Endothelial cell (in vitro differentiated cells): ENCODE measurements at regions not wholly inside any gene's neighbourhood (a gene's known extent, or its start where the extent isn't known, plus 50 kb on each side); places are given as distances from the start of the nearest gene placed in this dataset.

ENCODE experiments used
- DNase-seq: peaks from one replicate; pipeline ENCODE4 v3.0.0; 2021; ENCODE audit warnings: low spot score
- H3K27ac Mint-ChIP-seq: one replicate; pipeline ENCODE4 v1.8.0; 2021; ENCODE audit warnings: mixed read lengths, inconsistent platforms; ENCODE audit not compliant: unreplicated experiment
- H3K27me3 Mint-ChIP-seq: one replicate; pipeline ENCODE4 v1.8.0; 2021; ENCODE audit warnings: mild to moderate bottlenecking, moderate library complexity, mixed read lengths, inconsistent platforms; ENCODE audit not compliant: unreplicated experiment
- H3K36me3 Mint-ChIP-seq: one replicate; pipeline ENCODE4 v1.8.0; 2021; ENCODE audit warnings: mild to moderate bottlenecking, low read depth, mixed read lengths, inconsistent platforms; ENCODE audit not compliant: unreplicated experiment
- H3K4me1 Mint-ChIP-seq: one replicate; pipeline ENCODE4 v1.8.0; 2021; ENCODE audit warnings: mild to moderate bottlenecking, mixed read lengths, inconsistent platforms; ENCODE audit not compliant: unreplicated experiment
- H3K4me3 Mint-ChIP-seq: one replicate; pipeline ENCODE4 v1.8.0; 2021; ENCODE audit warnings: mild to moderate bottlenecking, mixed read lengths, inconsistent platforms; ENCODE audit not compliant: unreplicated experiment
- H3K9me3 Mint-ChIP-seq: one replicate; pipeline ENCODE4 v1.8.0; 2021; ENCODE audit warnings: mixed read lengths, inconsistent platforms; ENCODE audit not compliant: unreplicated experiment
- CTCF ChIP-seq: fragments of 200-600 bp; sonication (generic); IDR thresholded peaks from one replicate; pipeline ENCODE4 v1.5.0; 2021; ENCODE audit warnings: antibody characterized with exemption; ENCODE audit not compliant: unreplicated experiment

- no peak overlapping the region for H3K27ac Mint-ChIP-seq
- no peak for DNase-seq
- TF ChIP-seq CTCF: no peak
- no peaks in the 10 kb centered on the region for H3K9me3 Mint-ChIP-seq
- H3K4me3 Mint-ChIP-seq: no peak overlapping the region
- no peaks in the 10 kb centered on the region for H3K36me3 Mint-ChIP-seq
- H3K4me1 Mint-ChIP-seq: no peaks in the 10 kb centered on the region
- H3K27me3 Mint-ChIP-seq: no peaks in the 10 kb centered on the region
These were observed 831.1 kb downstream of the LRRIQ3 start for GRCh38 chr1:73366734-73367413.

DNA sequence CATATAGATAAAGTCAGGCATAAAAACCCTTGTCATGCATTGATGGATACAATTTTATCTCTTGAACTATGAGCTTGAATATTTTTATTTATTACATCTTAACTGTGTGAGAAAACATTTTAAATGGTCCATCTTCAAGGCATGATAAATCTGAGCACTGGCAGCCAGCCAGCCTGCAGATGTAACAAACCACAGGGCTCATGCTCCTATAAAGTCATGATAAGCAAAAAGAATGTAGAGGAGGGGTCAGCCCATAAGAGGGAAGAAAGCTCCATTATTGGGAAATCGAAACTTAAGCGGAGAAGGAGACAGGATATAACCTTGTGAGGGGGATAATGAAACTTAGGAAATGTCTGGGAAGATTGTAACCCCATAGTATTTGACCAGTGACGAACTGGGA, 839.0 kb downstream of the LRRIQ3 start:
- no peaks in the 10 kb centered on the region for H3K36me3 Mint-ChIP-seq
- H3K4me3 Mint-ChIP-seq: no peak overlapping the region
- no peaks in the 10 kb centered on the region for H3K9me3 Mint-ChIP-seq
- TF ChIP-seq CTCF: no peak
- H3K27me3 Mint-ChIP-seq: no peaks in the 10 kb centered on the region
- H3K27ac Mint-ChIP-seq: no peak overlapping the region
- H3K4me1 Mint-ChIP-seq: no peaks in the 10 kb centered on the region
- no peak for DNase-seq

DNA sequence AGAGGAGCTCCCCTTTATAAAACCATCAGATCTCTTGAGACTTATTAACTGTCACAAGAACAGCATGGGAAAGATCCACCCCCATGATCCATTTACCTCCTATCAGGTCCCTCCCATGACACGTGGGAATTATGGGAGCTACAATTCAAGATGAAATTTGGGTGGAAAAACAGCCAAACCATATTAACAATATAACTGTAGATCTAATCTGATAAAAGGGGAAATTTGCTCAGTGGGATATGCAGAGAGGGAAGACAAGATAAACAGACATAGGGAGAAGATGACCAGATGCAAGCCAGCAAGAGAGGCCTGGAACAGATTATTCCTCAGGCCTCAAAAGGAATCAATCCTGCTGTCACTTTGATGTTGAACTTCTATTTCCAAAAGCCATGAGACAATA, 841.5 kb downstream of the LRRIQ3 start:
- H3K4me3 Mint-ChIP-seq: no peak overlapping the region
- no peaks in the 10 kb centered on the region for H3K36me3 Mint-ChIP-seq
- no peak for DNase-seq
- no peaks in the 10 kb centered on the region for H3K27me3 Mint-ChIP-seq
- no peak for TF ChIP-seq CTCF
- no peak overlapping the region for H3K27ac Mint-ChIP-seq
- H3K4me1 Mint-ChIP-seq: no peaks in the 10 kb centered on the region
- H3K9me3 Mint-ChIP-seq: no peaks in the 10 kb centered on the region

DNA sequence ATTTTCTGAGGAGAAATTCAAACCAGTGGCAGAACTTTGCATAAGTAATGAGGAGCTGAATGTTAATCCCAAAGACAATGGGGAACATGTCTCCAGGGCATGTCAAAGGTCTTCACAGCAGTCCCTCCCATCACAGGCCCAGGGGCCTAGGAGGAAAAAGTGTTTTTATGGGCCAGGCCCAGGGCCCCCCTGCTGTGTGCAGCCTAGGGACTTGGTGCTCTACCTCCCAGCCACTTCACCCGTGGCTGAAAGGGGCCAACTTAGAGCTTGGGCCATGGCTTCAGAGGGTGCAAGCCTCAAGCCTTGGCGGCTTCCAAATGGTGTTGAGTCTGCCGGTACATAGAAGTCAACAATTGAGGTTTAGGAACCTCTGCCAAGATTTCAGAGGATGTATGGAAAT, 854.0 kb downstream of the LRRIQ3 start:
- Mint-ChIP-seq H3K4me3 (no peak overlapping the region), H3K27me3 (no peaks in the 10 kb centered on the region)

More for the DNA sequence above, 854.0 kb downstream of the LRRIQ3 start:
- no peak for DNase-seq
- Mint-ChIP-seq H3K36me3 (no peaks in the 10 kb centered on the region), H3K4me1 (no peaks in the 10 kb centered on the region), H3K9me3 (no peaks in the 10 kb centered on the region), H3K27ac (no peak overlapping the region)
- TF ChIP-seq CTCF: no peak
